DMS79 (cell line): ENCODE measurements at regions not wholly inside any gene's neighbourhood (a gene's known extent, or its start where the extent isn't known, plus 50 kb on each side); places are given as distances from the start of the nearest gene placed in this dataset.

Experiments used
- DNase-seq: peaks from one replicate; lab custom pipeline; 2025; lab: John Stamatoyannopoulos, UW

GRCh38 chr20:7257099-7257498 lies 489.6 kb downstream of the BMP2 start:
- DNase-seq, result no peak

- no peak for DNase-seq
These were observed 490.4 kb downstream of the BMP2 start for GRCh38 chr20:7257692-7258466.

- DNase-seq, result no peak
These were observed 495.3 kb downstream of the BMP2 start for GRCh38 chr20:7262803-7263202.

- DNase-seq, result no peak
These were observed 496.7 kb downstream of the BMP2 start for GRCh38 chr20:7264137-7264536.

- DNase-seq, result no peak
These were observed 502.0 kb downstream of the BMP2 start for GRCh38 chr20:7269452-7269851.

GRCh38 chr20:7272512-7272911 lies 505.0 kb downstream of the BMP2 start:
- no peak for DNase-seq

- DNase-seq, result no peak
These were observed 507.4 kb downstream of the BMP2 start for GRCh38 chr20:7274870-7275269.

GRCh38 chr20:7275645-7276237 lies 508.3 kb downstream of the BMP2 start:
- no peak for DNase-seq

GRCh38 chr20:7285918-7286556 lies 518.6 kb downstream of the BMP2 start:
- DNase-seq, result peak; percentile 26

GRCh38 chr20:7291323-7291943 lies 523.9 kb downstream of the BMP2 start:
- DNase-seq, result no peak

- no peak for DNase-seq
These were observed 524.5 kb downstream of the BMP2 start for GRCh38 chr20:7291946-7292345.

GRCh38 chr20:7294816-7295360 lies 527.4 kb downstream of the BMP2 start:
- no peak for DNase-seq

- no peak for DNase-seq
These were observed 534.3 kb downstream of the BMP2 start for GRCh38 chr20:7301807-7302206.

- no peak for DNase-seq
These were observed 534.8 kb downstream of the BMP2 start for GRCh38 chr20:7302250-7302649.

- DNase-seq, result no peak
These were observed 538.5 kb downstream of the BMP2 start for GRCh38 chr20:7305976-7306375.

- no peak for DNase-seq
These were observed 540.7 kb downstream of the BMP2 start for GRCh38 chr20:7308163-7308562.

- no peak for DNase-seq
These were observed 545.6 kb downstream of the BMP2 start for GRCh38 chr20:7313047-7313446.

GRCh38 chr20:7323957-7324356 lies 556.5 kb downstream of the BMP2 start:
- no peak for DNase-seq

- DNase-seq, result no peak
These were observed 560.3 kb downstream of the BMP2 start for GRCh38 chr20:7327810-7328209.

GRCh38 chr20:7330850-7331249 lies 563.4 kb downstream of the BMP2 start:
- DNase-seq, result no peak

GRCh38 chr20:7332169-7332568 lies 564.7 kb downstream of the BMP2 start:
- DNase-seq, result no peak

- no peak for DNase-seq
These were observed 566.4 kb downstream of the BMP2 start for GRCh38 chr20:7333841-7334240.

- no peak for DNase-seq
These were observed 578.5 kb downstream of the BMP2 start for GRCh38 chr20:7346026-7346425.
